ENCODE measurements at regions not wholly inside any gene's neighbourhood (a gene's known extent, or its start where the extent isn't known, plus 50 kb on each side); places are given as distances from the start of the nearest gene placed in this dataset.
"Not testable (repeated sequence)": the region's sequence is repeated elsewhere in the genome, so short reads cannot be mapped to it uniquely, and the experiment has no call there.

DNA sequence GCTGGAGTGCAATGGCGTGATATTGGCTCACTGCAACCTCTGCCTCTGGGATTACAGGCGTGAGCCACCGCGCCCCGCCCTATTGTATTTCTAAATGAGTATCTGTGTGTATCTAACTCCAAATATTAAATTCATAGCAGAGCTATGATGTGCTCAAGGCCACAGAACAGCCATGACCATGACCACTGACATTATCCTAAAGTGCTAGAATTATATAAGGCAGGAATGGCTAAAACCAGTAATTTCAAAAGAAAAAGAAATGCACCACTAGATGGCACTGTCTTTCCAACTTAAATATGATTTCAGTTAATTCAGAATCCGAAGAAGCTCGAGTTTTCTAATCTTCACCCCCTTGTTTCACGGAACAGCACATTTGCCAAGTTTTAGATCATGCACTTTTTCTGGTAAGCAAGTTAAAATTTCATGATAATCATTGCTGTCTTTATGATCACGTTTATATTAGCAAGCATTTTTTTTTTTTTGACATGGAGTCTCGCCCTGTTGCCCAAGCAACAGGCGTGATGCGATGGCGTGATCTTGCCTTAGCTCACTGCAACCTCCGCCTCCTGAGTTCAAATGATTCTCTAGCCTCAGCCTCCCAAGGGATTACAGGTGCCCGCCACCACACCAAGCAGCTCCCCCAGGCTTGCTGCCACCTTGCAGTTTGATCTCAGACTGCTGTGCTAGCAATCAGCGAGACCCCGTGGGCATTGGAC lies 65.3 kb downstream of the OR13A1 start (continued):
- TF ChIP-seq ZNF394 (tag by site-specific recombination; IDR thresholded peaks at IDR 0.05; ENCODE audit: borderline replicate concordance) (peak; percentile 60), SCRT2 (tag by site-specific recombination; IDR thresholded peaks at IDR 0.05) (peak; percentile 97), ZNF561 (tag by site-specific recombination; IDR thresholded peaks at IDR 0.05; ENCODE audit: borderline replicate concordance) (no peak), SCRT1 (tag by site-specific recombination; IDR thresholded peaks at IDR 0.05; ENCODE audit: borderline replicate concordance) (peak; percentile 94), ZNF202 (tag by site-specific recombination; IDR thresholded peaks at IDR 0.05; ENCODE audit: borderline replicate concordance) (no peak), YY1 (tag by site-specific recombination; IDR thresholded peaks at IDR 0.05) (peak; percentile 21; the same call in 1 of the 2 replicates), ZNF660 (tag by site-specific recombination; IDR thresholded peaks at IDR 0.05) (peak; percentile 33; the same call in 1 of the 2 replicates), SETDB1 (IDR thresholded peaks at IDR 0.05; ENCODE audit: insufficient read length, low read length) (peak; percentile 15), ZNF335 (tag by site-specific recombination; conservative IDR thresholded peaks at IDR 0.05) (peak; percentile 50)
- TF ChIP-seq, protein P1, sequence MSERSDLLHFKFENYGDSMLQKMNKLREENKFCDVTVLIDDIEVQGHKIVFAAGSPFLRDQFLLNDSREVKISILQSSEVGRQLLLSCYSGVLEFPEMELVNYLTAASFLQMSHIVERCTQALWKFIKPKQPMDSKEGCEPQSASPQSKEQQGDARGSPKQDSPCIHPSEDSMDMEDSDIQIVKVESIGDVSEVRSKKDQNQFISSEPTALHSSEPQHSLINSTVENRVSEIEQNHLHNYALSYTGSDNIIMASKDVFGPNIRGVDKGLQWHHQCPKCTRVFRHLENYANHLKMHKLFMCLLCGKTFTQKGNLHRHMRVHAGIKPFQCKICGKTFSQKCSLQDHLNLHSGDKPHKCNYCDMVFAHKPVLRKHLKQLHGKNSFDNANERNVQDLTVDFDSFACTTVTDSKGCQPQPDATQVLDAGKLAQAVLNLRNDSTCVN (tag by site-specific recombination; optimal IDR thresholded peaks at IDR 0.05) = peak; percentile 3

GRCh38 chr10:45250694-45251075 lies 64.7 kb downstream of the OR13A1 start:
- H3K36me3 ChIP-seq (ENCODE audit: control insufficient read depth in 2 of 2, insufficient read depth in 1 of 2, low read length in 2 of 2); H3K9me3 ChIP-seq (ENCODE audit: control insufficient read depth, insufficient read depth, low read depth, low read length); H3K4me3 ChIP-seq (ENCODE audit: low read depth, low read length); H3K27ac ChIP-seq (ENCODE audit: extremely low read depth, low read depth, low read length); POLR2A ChIA-PET; H3K4me1 ChIP-seq (ENCODE audit: control insufficient read depth, insufficient read depth, low read length): not testable (repeated sequence)
- CTCF ChIA-PET = interaction anchor here (0.6 to 1.8 kb wide), 18 partner anchors 11 to 978 kb away, joined by 3 to 17 read pairs (median 4); no protein-coding TSS in a partner anchor

Data from HEK293 (cell line).